ENCODE measurements at regions not wholly inside any gene's neighbourhood (a gene's known extent, or its start where the extent isn't known, plus 50 kb on each side); places are given as distances from the start of the nearest gene placed in this dataset.

DNA sequence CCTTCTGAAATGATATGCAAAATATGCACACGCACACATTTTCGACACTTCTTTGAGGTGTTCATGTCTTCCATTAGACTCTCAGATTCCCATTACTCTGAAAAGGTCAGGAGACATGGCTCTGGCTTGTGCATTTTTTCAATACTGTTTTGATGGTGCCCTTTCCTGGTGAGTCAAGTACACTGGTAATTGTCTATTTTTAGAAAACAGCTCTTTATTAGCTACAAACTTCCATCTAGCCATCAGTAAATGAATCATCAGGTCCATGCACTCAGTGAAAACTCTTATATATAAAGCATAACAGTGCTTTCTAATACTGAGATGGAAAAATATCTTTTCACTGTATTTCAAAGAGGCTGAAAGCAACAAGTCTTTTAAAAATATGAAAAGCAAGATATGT lies 194.9 kb downstream of the GALNT1 start:
- TF ChIP-seq, protein P1, sequence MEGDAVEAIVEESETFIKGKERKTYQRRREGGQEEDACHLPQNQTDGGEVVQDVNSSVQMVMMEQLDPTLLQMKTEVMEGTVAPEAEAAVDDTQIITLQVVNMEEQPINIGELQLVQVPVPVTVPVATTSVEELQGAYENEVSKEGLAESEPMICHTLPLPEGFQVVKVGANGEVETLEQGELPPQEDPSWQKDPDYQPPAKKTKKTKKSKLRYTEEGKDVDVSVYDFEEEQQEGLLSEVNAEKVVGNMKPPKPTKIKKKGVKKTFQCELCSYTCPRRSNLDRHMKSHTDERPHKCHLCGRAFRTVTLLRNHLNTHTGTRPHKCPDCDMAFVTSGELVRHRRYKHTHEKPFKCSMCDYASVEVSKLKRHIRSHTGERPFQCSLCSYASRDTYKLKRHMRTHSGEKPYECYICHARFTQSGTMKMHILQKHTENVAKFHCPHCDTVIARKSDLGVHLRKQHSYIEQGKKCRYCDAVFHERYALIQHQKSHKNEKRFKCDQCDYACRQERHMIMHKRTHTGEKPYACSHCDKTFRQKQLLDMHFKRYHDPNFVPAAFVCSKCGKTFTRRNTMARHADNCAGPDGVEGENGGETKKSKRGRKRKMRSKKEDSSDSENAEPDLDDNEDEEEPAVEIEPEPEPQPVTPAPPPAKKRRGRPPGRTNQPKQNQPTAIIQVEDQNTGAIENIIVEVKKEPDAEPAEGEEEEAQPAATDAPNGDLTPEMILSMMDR (IDR thresholded peaks at IDR 0.05): no peak
- no peak for TF ChIP-seq EP300 (IDR thresholded peaks at IDR 0.05; ENCODE audit: low read depth)
- TF ChIP-seq POLR2A (IDR thresholded peaks at IDR 0.05): no peak

All from transverse colon (tissue), 3 donors.